ENCODE measurements at regions not wholly inside any gene's neighbourhood (a gene's known extent, or its start where the extent isn't known, plus 50 kb on each side); places are given as distances from the start of the nearest gene placed in this dataset.

DNA sequence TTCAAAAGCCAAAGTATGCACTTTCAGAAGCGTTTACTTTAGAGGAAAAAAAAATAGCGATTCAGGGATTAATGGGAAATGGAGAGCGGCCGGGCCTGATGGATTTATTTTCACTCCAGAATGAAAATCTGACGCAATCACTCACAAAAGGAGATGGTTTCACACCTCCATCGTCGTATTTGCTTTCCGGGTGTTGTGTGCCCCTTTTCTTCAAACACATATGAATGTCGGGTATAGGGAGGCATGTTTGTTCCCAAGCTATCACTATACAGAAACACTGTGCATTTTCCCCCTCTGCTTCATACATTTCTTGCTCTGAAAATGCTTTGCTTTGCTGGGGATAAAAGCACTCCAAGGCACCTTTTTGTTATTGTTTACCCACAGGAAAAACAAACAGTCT, 562.2 kb upstream of the ZFHX3 start:
- TF ChIP-seq CTCF (IDR thresholded peaks at IDR 0.05 in 2 of 3, conservative IDR thresholded peaks at IDR 0.05 in 1 of 3; ENCODE audit: control insufficient read depth in 2 of 3, extremely low read depth in 1 of 3, insufficient read depth in 1 of 3, low read depth in 3 of 3, low read length in 3 of 3) = no peak
- TF ChIP-seq CBFB (IDR thresholded peaks at IDR 0.05; ENCODE audit: low read depth) = no peak
